Fibroblast of lung (primary cell): ENCODE measurements at regions not wholly inside any gene's neighbourhood (a gene's known extent, or its start where the extent isn't known, plus 50 kb on each side); places are given as distances from the start of the nearest gene placed in this dataset.
"Not testable (repeated sequence)": the region's sequence is repeated elsewhere in the genome, so short reads cannot be mapped to it uniquely, and the experiment has no call there.

Source experiments
- DNase-seq, 2 donors: peaks; one replicate each; pipeline versions ENCODE4 v3.0.0 to v3.0.0-alpha.2; 2010; ENCODE audit warnings: low read depth in 2 of 2
- H2AFZ ChIP-seq: 2 replicates; pipeline ENCODE4 v1.5.1; 2012; ENCODE audit warnings: low read length, control low read depth, inconsistent platforms
- H3K27ac ChIP-seq: 2 replicates; pipeline ENCODE4 v1.5.1; 2011; ENCODE audit warnings: low read length, control low read depth; ENCODE audit not compliant: insufficient read depth
- H3K27me3 ChIP-seq: 2 replicates; pipeline ENCODE4 v1.5.1; 2011; ENCODE audit warnings: mild to moderate bottlenecking, low read length; ENCODE audit not compliant: control insufficient read depth, insufficient read depth
- H3K36me3 ChIP-seq: 2 replicates; pipeline ENCODE4 v1.5.1; 2011; ENCODE audit warnings: low read length; ENCODE audit not compliant: control insufficient read depth, insufficient read depth
- H3K4me1 ChIP-seq: 2 replicates; pipeline ENCODE4 v1.5.1; 2011; ENCODE audit warnings: low read length; ENCODE audit not compliant: control insufficient read depth, insufficient read depth; ENCODE audit errors: extremely low read depth
- H3K4me2 ChIP-seq: 2 replicates; pipeline ENCODE4 v1.5.1; 2011; ENCODE audit warnings: low read length, control low read depth; ENCODE audit not compliant: insufficient read depth; ENCODE audit errors: extremely low read depth
- H3K4me3 ChIP-seq, 4 experiments: fragments of 200-600 bp in 1 of 4; sonication (generic) in 1 of 4; replicated peaks in 1 of 4; 2 replicates each; pipeline ENCODE4 v1.5.1; 2011 to 2016; ENCODE audit warnings: low read length in 4 of 4, low read depth in 3 of 4, mild to moderate bottlenecking in 3 of 4, control low read depth in 2 of 4, inconsistent platforms in 1 of 4, mixed read lengths in 1 of 4; ENCODE audit not compliant: insufficient read depth in 1 of 4; ENCODE audit errors: control extremely low read depth in 1 of 4
- H3K79me2 ChIP-seq: 2 replicates; pipeline ENCODE4 v1.5.1; 2012; ENCODE audit warnings: mild to moderate bottlenecking, low read length, inconsistent platforms; ENCODE audit not compliant: control insufficient read depth, insufficient read depth
- H3K9ac ChIP-seq: 2 replicates; pipeline ENCODE4 v1.5.1; 2011; ENCODE audit warnings: mild to moderate bottlenecking, low read length, control low read depth; ENCODE audit not compliant: insufficient read depth
- H3K9me3 ChIP-seq: 2 replicates; pipeline ENCODE4 v1.5.1; 2012; ENCODE audit warnings: low read depth, low read length; ENCODE audit not compliant: control insufficient read depth, insufficient read depth
- H4K20me1 ChIP-seq: 2 replicates; pipeline ENCODE4 v1.5.1; 2011; ENCODE audit warnings: low read length; ENCODE audit not compliant: control insufficient read depth, insufficient read depth; ENCODE audit errors: extremely low read depth
- EZH2 ChIP-seq: IDR thresholded peaks from 2 replicates; pipeline ENCODE4 v1.5.1; 2012; ENCODE audit warnings: low read length, control low read depth, mild to moderate bottlenecking; ENCODE audit errors: missing control alignments
- TF ChIP-seq, protein P1 (sequence below), 2 donors: IDR thresholded peaks in 1 of 2; conservative IDR thresholded peaks in 1 of 2; 1 replicate in 1 of 2; 2 replicates in 1 of 2; pipeline ENCODE4 v1.5.1; 2011 to 2012; ENCODE audit warnings: low read length in 2 of 2, control low read depth in 1 of 2, inconsistent platforms in 1 of 2, low read depth in 1 of 2, mild to moderate bottlenecking in 1 of 2

DNA sequence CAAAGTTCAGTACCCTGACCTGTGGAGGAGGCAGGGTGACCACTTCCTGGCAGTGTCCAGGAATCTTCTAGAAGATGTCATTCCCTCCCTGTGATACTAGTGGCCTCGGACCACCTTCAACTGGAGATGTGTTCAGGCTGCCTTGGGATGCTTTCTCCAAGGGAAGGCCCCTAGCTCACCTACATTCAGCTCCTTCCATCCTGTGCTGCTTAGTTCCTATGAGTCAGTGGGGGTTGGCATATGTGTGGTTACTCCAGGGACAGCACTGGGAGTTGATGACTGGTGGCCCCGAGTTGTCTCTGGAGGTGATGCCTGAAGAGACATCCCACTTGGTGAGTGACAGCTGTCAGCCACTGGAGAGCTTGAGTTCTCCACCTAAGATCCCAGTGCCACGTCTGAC, 81.8 kb upstream of the OR9Q1 start:
- TF ChIP-seq, protein P1, sequence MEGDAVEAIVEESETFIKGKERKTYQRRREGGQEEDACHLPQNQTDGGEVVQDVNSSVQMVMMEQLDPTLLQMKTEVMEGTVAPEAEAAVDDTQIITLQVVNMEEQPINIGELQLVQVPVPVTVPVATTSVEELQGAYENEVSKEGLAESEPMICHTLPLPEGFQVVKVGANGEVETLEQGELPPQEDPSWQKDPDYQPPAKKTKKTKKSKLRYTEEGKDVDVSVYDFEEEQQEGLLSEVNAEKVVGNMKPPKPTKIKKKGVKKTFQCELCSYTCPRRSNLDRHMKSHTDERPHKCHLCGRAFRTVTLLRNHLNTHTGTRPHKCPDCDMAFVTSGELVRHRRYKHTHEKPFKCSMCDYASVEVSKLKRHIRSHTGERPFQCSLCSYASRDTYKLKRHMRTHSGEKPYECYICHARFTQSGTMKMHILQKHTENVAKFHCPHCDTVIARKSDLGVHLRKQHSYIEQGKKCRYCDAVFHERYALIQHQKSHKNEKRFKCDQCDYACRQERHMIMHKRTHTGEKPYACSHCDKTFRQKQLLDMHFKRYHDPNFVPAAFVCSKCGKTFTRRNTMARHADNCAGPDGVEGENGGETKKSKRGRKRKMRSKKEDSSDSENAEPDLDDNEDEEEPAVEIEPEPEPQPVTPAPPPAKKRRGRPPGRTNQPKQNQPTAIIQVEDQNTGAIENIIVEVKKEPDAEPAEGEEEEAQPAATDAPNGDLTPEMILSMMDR (conservative IDR thresholded peaks at IDR 0.05 in 1 of 2, IDR thresholded peaks at IDR 0.05 in 1 of 2; ENCODE audit: low read depth in 1 of 2, low read length in 2 of 2), result no peak
- no peak for TF ChIP-seq EZH2
- no peaks in the 10 kb centered on the region for H3K36me3 ChIP-seq
- no peak overlapping the region for H3K27ac ChIP-seq
- no peaks in the 10 kb centered on the region for H3K79me2 ChIP-seq
- no peak overlapping the region for H3K9ac ChIP-seq
- H3K4me1 ChIP-seq, result no peaks in the 10 kb centered on the region
- no peaks in the 10 kb centered on the region for H3K9me3 ChIP-seq
- H2AFZ ChIP-seq, result no peak overlapping the region
- no peaks in the 10 kb centered on the region for H3K27me3 ChIP-seq
- no peaks in the 10 kb centered on the region for H4K20me1 ChIP-seq
- no peak overlapping the region for H3K4me3 ChIP-seq
- H3K4me2 ChIP-seq, result no peak overlapping the region
- DNase-seq, result no peak

DNA sequence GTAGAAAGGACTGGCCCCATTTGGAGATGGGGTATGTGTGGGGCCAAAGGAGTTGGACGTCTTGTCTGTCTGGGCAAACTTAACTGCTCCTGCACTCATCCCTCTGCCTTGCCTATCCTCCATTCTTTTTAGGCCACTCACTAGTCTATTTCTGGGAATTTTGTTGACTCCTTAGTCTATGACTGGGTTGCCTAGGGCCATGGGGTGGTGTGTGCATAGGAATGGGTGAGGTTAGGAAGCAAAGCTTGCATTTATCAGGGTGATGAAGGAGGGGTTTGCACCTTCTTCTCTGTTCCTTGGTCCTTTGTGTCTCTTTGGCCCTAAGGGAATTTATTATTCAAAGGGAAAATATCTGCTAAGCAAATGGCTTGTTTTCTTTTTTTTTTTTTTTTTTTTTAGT, 80.9 kb upstream of the OR9Q1 start:
- Histone ChIP-seq H3K9me3 (no peaks in the 10 kb centered on the region), H3K79me2 (no peaks in the 10 kb centered on the region), H3K4me2 (no peak overlapping the region), H2AFZ (no peak overlapping the region), H3K4me3 (no peak overlapping the region), H4K20me1 (no peaks in the 10 kb centered on the region), H3K27me3 (no peaks in the 10 kb centered on the region), H3K9ac (no peak overlapping the region), H3K27ac (no peak overlapping the region), H3K36me3 (no peaks in the 10 kb centered on the region), H3K4me1 (no peaks in the 10 kb centered on the region)
- TF ChIP-seq EZH2, result no peak
- TF ChIP-seq, protein P1 (conservative IDR thresholded peaks at IDR 0.05 in 1 of 2, IDR thresholded peaks at IDR 0.05 in 1 of 2; ENCODE audit: low read depth in 1 of 2, low read length in 2 of 2), result no peak
- no peak for DNase-seq

DNA sequence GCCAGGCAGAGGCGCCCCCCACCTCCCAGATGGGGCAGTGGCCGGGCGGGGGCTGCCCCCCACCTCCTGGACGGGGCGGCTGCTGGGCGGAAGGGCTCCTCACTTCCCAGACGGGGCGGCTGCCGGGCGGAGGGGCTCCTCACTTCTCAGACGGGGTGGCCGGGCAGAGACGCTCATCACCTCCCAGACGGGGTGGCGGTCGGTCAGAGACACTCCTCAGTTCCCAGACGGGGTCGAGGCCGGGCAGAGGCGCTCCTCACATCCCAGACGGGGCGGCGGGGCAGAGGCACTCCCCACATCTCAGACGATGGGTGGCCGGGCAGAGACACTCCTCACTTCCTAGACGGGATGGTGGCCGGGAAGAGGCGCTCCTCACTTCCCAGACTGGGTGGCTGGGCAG, 79.9 kb upstream of the OR9Q1 start:
- not testable (repeated sequence) for H3K27me3 ChIP-seq, H2AFZ ChIP-seq, H3K4me2 ChIP-seq, H4K20me1 ChIP-seq, H3K27ac ChIP-seq, H3K79me2 ChIP-seq, DNase-seq, H3K4me3 ChIP-seq, H3K36me3 ChIP-seq, H3K9me3 ChIP-seq, H3K4me1 ChIP-seq, H3K9ac ChIP-seq

DNA sequence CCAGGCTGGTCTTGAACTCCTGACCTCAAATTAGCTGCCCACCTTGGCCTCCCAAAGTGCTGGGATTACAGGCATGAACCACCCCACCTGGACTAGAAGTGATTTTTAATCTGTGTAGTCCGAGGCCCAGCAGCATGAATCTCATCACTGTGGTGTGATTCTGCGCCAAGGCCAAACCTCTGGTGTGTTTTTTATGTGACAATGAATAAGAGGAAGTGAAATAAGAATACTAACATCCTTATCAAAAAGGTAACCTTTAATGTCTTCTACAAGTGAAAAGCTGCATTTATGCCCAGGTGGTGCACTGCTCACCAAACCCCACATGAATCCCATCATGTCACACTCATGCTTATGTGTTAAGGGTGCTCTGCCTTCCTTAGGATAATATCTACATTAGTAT, 77.1 kb upstream of the OR9Q1 start:
- Histone ChIP-seq H3K36me3 (no peaks in the 10 kb centered on the region), H3K79me2 (no peaks in the 10 kb centered on the region), H3K4me2 (no peak overlapping the region), H3K9me3 (no peaks in the 10 kb centered on the region), H2AFZ (no peak overlapping the region), H3K9ac (no peak overlapping the region), H3K27me3 (no peaks in the 10 kb centered on the region), H4K20me1 (no peaks in the 10 kb centered on the region), H3K27ac (no peak overlapping the region), H3K4me1 (no peaks in the 10 kb centered on the region), H3K4me3 (no peak overlapping the region)
- DNase-seq, result no peak
- TF ChIP-seq EZH2, result no peak
- TF ChIP-seq, protein P1 (conservative IDR thresholded peaks at IDR 0.05 in 1 of 2, IDR thresholded peaks at IDR 0.05 in 1 of 2; ENCODE audit: low read depth in 1 of 2, low read length in 2 of 2), result no peak
